HEK293T (cell line): ENCODE measurements at regions not wholly inside any gene's neighbourhood (a gene's known extent, or its start where the extent isn't known, plus 50 kb on each side); places are given as distances from the start of the nearest gene placed in this dataset.

Experiments used
- CTCF ChIA-PET: fragments of 350-600 bp; formaldehyde crosslinking; extraction: SDS; loops from one replicate; lab custom pipeline; 2021; ENCODE audit warnings: antibody characterized with exemption, inconsistent platforms; lab: Yijun Ruan, JAX
- POLR2A ChIA-PET: fragments of 350-600 bp; formaldehyde crosslinking; extraction: SDS; loops from one replicate; lab custom pipeline; 2020; ENCODE audit warnings: antibody characterized with exemption, inconsistent platforms; lab: Yijun Ruan, JAX
- DNase-seq: peaks from one replicate; pipeline ENCODE4 v3.0.0; 2012; ENCODE audit warnings: mixed read lengths; ENCODE audit errors: extremely low spot score
- ARNT ChIP-seq: fragments of 450-650 bp; IDR thresholded peaks from 2 replicates; pipeline ENCODE4 v1.6.1; 2017; ENCODE audit warnings: mild to moderate bottlenecking
- BHLHE40 ChIP-seq: fragments of 450-650 bp; IDR thresholded peaks from 2 replicates; pipeline ENCODE4 v1.6.1; 2016; ENCODE audit warnings: mild to moderate bottlenecking, moderate library complexity, borderline replicate concordance
- CTBP1 ChIP-seq: fragments of 450-650 bp; IDR thresholded peaks from 2 replicates; pipeline ENCODE4 v1.6.1; 2016; ENCODE audit warnings: borderline replicate concordance
- ELF4 ChIP-seq: fragments of 450-650 bp; IDR thresholded peaks from 2 replicates; pipeline ENCODE4 v1.6.1; 2017; ENCODE audit warnings: antibody characterized with exemption
- FOXA1 ChIP-seq: fragments of 450-650 bp; IDR thresholded peaks from 2 replicates; pipeline ENCODE4 v1.6.1; 2016; ENCODE audit warnings: mild to moderate bottlenecking
- FOXK2 ChIP-seq: fragments of 450-650 bp; IDR thresholded peaks from 2 replicates; pipeline ENCODE4 v1.6.1; 2016; ENCODE audit warnings: mild to moderate bottlenecking
- FOXM1 ChIP-seq: fragments of 450-650 bp; IDR thresholded peaks from 2 replicates; pipeline ENCODE4 v1.6.1; 2017; ENCODE audit warnings: mild to moderate bottlenecking, borderline replicate concordance
- HDGF ChIP-seq: fragments of 450-650 bp; IDR thresholded peaks from 2 replicates; pipeline ENCODE4 v1.6.1; 2017; ENCODE audit warnings: antibody characterized with exemption, borderline replicate concordance
- L3MBTL2 ChIP-seq: fragments of 450-650 bp; conservative IDR thresholded peaks from 2 replicates; pipeline ENCODE4 v1.6.1; 2016; ENCODE audit warnings: mild to moderate bottlenecking
- LEF1 ChIP-seq: fragments of 450-650 bp; IDR thresholded peaks from 2 replicates; pipeline ENCODE4 v1.6.1; 2017; ENCODE audit warnings: mild to moderate bottlenecking, borderline replicate concordance
- NFRKB ChIP-seq: fragments of 450-650 bp; IDR thresholded peaks from 2 replicates; pipeline ENCODE4 v1.6.1; 2016; ENCODE audit warnings: mild to moderate bottlenecking, moderate library complexity
- PKNOX1 ChIP-seq: fragments of 450-650 bp; IDR thresholded peaks from 2 replicates; pipeline ENCODE4 v1.6.1; 2016
- SP1 ChIP-seq: fragments of 450-650 bp; IDR thresholded peaks from 2 replicates; pipeline ENCODE4 v1.6.1; 2017
- SUZ12 ChIP-seq: fragments of 450-650 bp; IDR thresholded peaks from 2 replicates; pipeline ENCODE4 v1.6.1; 2016; ENCODE audit warnings: mild to moderate bottlenecking
- TARDBP ChIP-seq: fragments of 450-650 bp; IDR thresholded peaks from 2 replicates; pipeline ENCODE4 v1.6.1; 2016
- ZNF384 ChIP-seq: fragments of 450-650 bp; IDR thresholded peaks from 2 replicates; pipeline ENCODE4 v1.6.1; 2016

DNA sequence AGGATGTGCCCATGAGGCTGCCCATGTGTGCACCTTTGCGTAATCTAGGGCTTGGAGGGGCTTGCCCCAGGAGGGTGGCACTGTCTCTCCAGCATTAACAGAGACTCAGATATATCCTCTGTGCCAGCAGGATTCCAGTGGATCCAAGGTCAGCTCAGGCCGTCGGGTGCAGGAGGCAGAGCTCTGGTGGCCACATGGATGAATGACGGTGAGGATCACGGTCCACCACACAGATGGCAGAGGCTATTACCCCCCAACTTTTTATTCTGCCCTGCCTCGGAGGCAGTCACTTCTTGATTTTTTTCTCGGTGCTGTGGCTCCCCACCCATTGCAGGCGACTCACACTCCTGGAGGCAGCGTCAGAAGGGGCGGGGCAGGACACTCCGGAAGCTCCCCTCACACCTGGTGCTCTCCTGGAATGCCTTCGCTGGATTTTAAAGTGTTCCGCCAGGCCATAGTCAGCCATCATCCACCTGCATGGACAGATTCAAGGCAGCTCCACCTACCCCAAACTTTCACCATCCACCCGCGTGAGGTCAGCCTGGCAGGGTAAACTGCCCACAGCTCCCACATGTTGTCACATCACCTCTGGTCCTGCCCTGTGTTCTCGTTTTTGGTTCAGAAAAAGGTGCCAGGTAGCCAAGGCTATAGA lies 602.9 kb upstream of the RAB6C start:
- POLR2A ChIA-PET: no interaction called here
- CTCF ChIA-PET: interaction anchor here (1.0 kb wide), 1 partner anchor 20 kb away, joined by 3 read pairs; no protein-coding TSS in a partner anchor
- no peak for DNase-seq
- TF ChIP-seq ZNF384 (no peak), ARNT (no peak), FOXA1 (no peak), FOXM1 (no peak), HDGF (no peak), CTBP1 (no peak), SP1 (no peak), NFRKB (no peak), LEF1 (no peak), PKNOX1 (no peak), SUZ12 (no peak), FOXK2 (no peak), L3MBTL2 (no peak), BHLHE40 (no peak)

DNA sequence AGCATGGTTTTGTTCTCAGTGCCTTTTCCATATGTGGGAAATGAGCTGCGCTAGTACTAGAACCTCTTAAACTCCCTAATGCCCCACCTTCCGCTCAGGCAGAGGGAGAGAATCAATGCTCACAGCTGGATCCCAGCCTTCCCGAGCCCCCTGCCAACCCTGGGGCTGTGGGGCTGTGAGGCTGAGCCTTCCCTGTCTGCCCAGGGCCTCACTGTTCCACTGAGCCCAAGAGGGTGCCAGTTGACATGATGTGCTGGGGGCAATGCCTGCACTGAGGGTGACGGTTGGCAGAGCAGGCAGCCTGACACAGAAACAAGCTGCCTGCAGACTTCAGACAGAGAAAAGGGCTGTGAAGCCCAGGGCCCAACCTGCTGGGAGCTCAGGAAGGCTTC lies 602.4 kb upstream of the RAB6C start:
- no peak for DNase-seq
- TF ChIP-seq ELF4: no peak
- no peak for TF ChIP-seq FOXA1
- TF ChIP-seq FOXM1: no peak
- TF ChIP-seq NFRKB: no peak
- TF ChIP-seq ZNF384: no peak
- TF ChIP-seq FOXK2: no peak
- TF ChIP-seq HDGF: no peak
- no peak for TF ChIP-seq PKNOX1
- TF ChIP-seq CTBP1: no peak
- no peak for TF ChIP-seq LEF1
- TF ChIP-seq SP1: no peak
- ChIA-PET CTCF (no interaction called here), POLR2A (no interaction called here)

GRCh38 chr2:129378186-129378585 lies 601.3 kb upstream of the RAB6C start:
- POLR2A ChIA-PET: no interaction called here
- no peak for DNase-seq
- CTCF ChIA-PET: no interaction called here
- no peak for TF ChIP-seq BHLHE40
- no peak for TF ChIP-seq LEF1
- no peak for TF ChIP-seq SUZ12
- TF ChIP-seq ARNT: no peak
- TF ChIP-seq FOXA1: no peak
- TF ChIP-seq ELF4: no peak
- no peak for TF ChIP-seq FOXK2
- no peak for TF ChIP-seq HDGF
- no peak for TF ChIP-seq FOXM1
- TF ChIP-seq L3MBTL2: no peak
- TF ChIP-seq TARDBP: no peak
- no peak for TF ChIP-seq NFRKB
- no peak for TF ChIP-seq ZNF384
- no peak for TF ChIP-seq SP1
- TF ChIP-seq PKNOX1: no peak
- no peak for TF ChIP-seq CTBP1

- POLR2A ChIA-PET: no interaction called here
- DNase-seq: no peak
Observed at GRCh38 chr2:129379411-129379810, 600.1 kb upstream of the RAB6C start.

GRCh38 chr2:129381789-129382188 lies 597.7 kb upstream of the RAB6C start:
- CTCF ChIA-PET: interaction anchor here (1.1 kb wide), 1 partner anchor 28 kb away, joined by 3 read pairs; no protein-coding TSS in a partner anchor
- DNase-seq: no peak
- no peak for TF ChIP-seq CTBP1
- TF ChIP-seq BHLHE40: no peak
- TF ChIP-seq FOXA1: no peak
- no peak for TF ChIP-seq TARDBP
- no peak for TF ChIP-seq ARNT
- TF ChIP-seq NFRKB: no peak
- TF ChIP-seq PKNOX1: no peak
- TF ChIP-seq FOXM1: no peak
- POLR2A ChIA-PET: no interaction called here

More at GRCh38 chr2:129379411-129379810, 600.1 kb upstream of the RAB6C start:
- CTCF ChIA-PET: no interaction called here
- no peak for TF ChIP-seq ZNF384
- TF ChIP-seq HDGF: no peak
- TF ChIP-seq NFRKB: no peak
- no peak for TF ChIP-seq L3MBTL2
- no peak for TF ChIP-seq BHLHE40
- no peak for TF ChIP-seq LEF1
- no peak for TF ChIP-seq FOXK2

- ChIA-PET POLR2A (no interaction called here), CTCF (no interaction called here)
- no peak for TF ChIP-seq SP1
- no peak for DNase-seq
Observed at GRCh38 chr2:129388870-129389269, 590.6 kb upstream of the RAB6C start.

- ChIA-PET POLR2A (no interaction called here), CTCF (no interaction called here)
- no peak for DNase-seq
- TF ChIP-seq NFRKB (no peak), LEF1 (no peak)
Observed at GRCh38 chr2:129393816-129394215, 585.6 kb upstream of the RAB6C start.
